ENCODE measurements at regions not wholly inside any gene's neighbourhood (a gene's known extent, or its start where the extent isn't known, plus 50 kb on each side); places are given as distances from the start of the nearest gene placed in this dataset.

DNA sequence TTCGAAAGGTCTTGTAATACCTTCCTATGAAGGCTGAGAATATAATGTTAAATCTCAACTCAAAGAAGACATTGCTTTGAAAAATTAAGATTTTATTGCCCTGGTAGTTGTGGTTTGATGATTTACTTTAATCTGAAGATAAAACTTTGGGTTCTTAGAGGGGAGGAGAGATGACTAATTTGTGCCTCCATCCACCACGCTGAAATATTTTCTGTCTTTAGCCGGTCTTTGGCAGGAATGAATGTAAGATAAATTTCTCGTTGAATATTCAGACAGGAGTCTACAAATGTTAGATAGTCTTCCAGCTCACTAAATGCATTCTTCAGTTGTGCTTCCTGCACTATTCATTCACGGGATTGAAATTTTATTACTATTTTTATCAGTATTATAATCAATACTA is 844.3 kb upstream of the NR2F2 start:
- no peak for DNase-seq (ENCODE audit: low read depth in 2 of 2)

DNA sequence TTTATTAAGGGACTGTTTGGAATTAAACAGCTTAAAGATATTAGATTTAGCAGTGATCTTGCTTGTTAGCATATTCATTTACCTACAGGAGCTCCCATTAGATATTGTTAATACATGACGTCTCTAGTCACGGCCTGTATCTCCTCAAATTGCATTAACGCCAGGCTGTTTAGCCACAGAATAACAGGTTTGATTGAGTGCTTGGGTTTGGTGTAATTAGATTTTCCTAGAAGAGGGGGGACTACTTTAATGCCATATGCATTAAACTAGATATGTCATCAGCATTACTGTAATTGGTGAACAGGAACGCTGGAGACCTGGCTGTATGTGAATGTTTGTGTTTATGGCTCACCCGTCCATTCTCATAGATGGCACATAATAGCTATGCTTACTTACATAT is 841.4 kb upstream of the NR2F2 start:
- no peak for DNase-seq (ENCODE audit: low read depth in 2 of 2)

DNA sequence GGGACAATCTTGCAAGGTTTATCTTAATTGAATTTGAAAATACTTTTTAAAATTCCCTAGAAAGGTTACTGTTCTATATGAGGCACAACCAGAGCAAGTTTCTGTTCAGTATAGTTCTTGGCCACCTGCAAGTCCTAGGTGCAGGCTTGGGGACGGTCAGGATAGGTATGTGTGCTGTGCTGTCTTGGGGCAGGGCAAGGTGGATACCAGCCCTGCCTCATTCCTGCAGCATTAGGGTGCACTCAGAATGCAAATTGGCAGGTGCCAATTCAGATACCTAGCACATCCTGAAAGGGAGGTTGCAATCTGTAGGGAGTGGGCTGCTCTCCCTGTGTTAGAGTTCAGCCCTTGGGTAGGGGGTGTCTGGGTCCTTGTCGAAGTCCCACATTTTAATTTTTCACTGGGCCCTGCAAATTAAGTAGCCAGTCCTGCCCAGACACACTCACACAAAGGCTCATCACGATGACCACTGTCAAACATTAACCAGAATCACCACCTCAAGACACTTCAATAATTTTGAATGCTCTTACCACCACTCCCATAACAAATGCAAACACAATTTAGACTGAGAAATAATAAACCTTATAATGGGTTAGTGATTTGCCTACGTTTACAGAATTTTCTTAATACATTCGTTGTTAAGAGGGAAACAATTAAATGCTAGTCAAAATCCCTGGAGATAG is 838.0 kb upstream of the NR2F2 start:
- DNase-seq (ENCODE audit: low read depth in 2 of 2) = no peak

DNA sequence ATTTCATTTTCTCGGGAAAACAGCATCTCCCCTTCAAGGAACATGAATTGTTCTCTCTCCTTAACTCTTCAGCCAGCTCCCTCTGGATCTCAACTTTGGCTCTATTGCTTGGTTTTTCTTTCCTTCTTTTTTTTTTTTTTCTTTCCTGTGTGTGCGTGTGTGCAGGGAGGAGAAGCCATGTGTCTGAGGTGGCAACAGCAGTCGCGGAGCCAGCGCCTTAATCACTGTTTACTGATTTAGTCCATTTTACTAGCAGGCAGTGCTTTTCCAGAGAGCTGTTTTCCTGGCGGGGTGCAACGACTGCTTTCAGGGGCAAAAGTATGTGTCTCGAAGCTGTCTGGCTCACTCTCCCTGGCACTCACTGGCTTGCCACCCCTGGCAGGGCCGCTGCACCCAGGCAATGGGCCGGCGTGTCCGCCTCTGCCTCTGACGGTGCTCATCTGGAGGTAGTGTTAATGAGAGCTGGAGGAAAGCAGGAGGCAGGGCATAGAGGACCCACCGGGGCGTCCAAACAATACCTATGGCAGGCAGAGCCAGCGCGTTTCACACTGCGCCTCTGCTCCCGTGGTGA is 835.4 kb upstream of the NR2F2 start:
- no peak for DNase-seq (ENCODE audit: low read depth in 2 of 2)

DNA sequence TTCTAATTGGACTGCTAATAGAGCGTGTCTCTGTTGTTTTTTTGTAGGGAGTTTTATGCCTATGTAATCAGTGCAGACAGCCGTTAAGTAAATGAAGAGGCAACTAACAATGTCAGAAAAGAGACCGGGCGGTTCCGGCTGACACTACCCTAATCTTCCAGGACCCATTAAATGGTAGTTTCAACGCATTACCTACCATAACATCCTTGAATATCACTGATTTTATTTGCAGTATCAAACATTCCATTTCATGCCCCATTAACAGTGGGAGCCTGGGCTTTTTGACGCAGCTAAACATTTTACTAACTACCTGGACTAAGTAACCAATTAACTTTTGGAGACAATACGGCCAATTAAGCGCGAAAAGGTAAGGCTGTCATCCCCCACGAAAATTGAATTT is 832.9 kb upstream of the NR2F2 start:
- no peak for DNase-seq (ENCODE audit: low read depth in 2 of 2)

DNA sequence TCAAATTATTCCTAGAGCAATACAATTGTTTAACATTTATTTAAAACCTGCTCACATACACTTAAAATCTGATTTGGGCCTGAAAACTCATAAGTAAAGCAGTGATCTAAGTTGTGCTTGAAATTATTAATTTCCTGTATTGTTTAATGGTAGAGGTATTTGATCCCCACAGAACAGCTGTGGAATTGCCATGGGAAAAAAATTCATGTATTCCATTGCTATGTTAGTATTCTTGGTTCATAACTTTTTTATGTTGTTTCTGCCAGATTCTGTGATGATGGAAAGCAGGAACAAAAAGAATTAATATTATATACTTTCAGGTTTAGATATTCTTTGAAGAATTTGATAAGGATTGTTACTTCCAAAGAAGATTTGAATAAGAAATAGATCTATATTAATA is 831.5 kb upstream of the NR2F2 start:
- DNase-seq (ENCODE audit: low read depth in 2 of 2) = no peak

DNA sequence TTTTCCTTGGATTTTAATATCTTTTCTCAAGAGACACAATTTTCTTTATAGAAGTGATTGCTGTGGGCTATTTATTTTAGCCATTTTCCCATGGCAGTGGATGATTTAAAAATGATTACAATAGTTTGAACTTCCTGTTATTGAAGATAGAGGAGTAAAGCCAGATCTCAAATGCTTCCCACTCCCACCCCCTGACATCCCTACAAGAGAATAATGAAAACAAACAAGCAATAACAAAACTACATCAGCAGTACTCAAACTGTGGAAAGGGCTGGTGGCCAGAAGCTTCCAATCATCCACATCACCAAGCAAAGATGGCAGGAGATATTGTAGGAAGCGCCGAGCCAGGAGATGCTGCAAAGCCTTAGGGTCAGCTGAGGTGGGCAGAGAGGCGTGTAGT is 831.1 kb upstream of the NR2F2 start:
- no peak for DNase-seq (ENCODE audit: low read depth in 2 of 2)

DNA sequence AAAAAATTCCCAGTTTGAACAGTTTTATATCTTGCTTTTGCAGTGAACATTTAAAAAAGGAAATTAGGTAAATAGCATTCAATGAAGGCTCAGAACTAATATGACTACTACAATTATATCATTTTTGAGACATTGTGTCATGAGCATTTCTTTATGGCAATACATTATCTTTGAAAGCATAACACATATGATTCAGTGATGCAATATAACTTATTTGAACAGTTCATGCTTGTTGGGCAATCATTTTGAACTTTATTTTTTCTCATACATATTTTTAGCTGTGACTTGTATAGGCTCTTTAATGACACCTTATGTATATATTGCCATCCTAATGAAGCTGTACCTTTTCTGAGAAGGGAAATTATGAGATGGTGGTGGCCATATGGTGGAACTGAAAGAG is 828.6 kb upstream of the NR2F2 start:
- DNase-seq (ENCODE audit: low read depth in 2 of 2) = no peak

DNA sequence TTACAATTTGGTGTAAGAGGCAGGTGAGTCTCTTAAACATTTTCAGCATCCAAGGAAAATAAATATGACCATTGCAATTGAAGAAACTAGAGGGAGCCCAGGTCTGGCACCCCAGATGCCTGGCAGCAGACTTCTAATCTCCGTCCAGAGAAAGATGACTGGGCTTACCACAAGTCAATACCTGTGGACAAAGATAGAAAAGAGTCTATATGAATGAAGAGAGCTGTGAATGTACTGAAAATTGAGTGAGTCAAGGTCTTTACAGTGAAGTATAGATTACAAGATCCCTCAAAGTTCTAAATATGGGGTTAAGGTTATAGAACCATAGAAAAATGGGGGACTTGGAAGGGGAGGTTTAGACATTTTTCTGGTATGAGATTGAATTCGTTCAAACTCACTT is 827.4 kb upstream of the NR2F2 start:
- DNase-seq (ENCODE audit: low read depth in 2 of 2) = no peak

DNA sequence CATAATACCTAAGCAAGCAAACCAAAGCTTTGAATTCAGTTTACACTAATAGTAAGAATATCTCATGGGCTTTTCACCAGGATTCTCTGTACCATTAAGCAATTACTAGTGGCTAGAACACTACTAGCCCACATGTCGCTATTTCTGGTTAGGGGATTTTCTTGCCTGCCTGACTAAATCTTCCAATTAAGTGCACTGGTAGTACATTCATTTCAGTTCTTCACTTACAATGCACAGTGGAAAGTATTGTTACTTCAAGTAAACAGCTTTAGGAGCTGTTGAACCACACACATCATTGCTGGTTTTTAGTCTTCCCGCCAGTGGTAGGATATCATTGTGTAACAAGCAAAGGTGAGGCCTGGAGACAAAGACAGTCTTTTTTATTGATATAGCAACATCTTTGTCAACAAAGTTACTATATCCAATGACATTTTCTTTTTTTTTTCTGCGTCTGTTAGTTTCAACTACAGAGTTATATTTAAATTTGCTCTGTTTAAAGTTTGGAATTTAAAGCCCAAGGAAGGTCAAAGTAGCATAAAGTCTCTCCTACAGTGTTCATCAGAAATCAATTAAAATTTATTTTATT is 826.8 kb upstream of the NR2F2 start:
- no peak for DNase-seq (ENCODE audit: low read depth in 2 of 2)

DNA sequence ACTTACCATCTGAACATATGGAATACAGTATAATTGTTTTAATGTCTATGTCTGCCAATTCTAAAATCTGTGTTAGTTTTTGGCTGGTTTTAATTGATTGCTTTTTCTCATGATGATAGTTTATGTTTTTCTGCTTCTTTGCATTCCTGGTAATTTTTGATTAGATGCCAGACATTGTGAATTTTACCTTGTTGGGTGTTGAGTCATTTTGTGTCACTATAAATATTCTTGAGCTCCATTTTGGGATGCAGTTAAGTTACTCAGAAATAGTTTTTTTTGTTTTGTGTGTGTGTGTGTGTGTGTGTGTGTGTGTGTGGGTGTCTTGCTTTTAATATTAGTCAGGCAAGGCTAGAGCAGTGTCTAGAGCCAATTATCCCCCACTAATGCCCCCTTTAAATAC is 818.8 kb upstream of the NR2F2 start:
- DNase-seq (ENCODE audit: low read depth in 2 of 2) = no peak

DNA sequence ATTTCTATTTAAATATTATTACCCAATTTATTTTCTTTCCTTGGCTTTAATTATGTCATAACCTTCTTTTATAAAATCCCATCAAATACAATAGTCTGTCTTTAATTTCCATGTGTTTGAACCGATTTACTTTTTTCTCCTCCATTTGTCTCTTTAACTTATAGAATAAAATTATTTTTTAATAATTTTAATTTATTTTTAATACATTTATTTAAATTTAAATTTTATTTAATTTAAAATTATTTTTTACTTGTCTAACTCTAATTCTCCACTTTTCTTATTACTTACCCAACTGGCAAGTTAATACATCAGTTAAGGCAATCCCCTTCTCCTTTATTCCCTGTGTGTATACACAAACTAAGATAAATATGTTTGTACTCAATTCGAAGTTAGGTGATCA is 817.6 kb upstream of the NR2F2 start:
- DNase-seq (ENCODE audit: low read depth in 2 of 2) = no peak

DNA sequence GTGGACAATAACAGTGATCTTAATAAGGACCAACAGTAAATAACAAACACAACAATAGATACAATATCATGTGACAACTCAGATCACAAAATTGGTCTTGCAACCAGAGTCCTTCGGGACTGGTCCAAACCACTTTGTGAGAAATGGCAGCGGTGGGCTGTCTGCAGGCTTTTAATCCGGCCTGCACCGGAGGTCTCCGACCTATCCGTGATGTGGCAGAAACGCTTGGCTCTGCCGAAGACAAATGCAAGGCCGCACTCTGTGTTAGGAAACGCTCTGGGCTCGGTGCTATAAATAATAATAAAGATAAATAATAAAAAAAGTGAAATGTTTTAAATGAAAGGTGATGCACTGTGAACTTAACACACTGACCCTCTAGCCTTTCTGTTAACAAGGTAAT is 810.6 kb upstream of the NR2F2 start:
- DNase-seq (ENCODE audit: low read depth in 2 of 2) = no peak

DNA sequence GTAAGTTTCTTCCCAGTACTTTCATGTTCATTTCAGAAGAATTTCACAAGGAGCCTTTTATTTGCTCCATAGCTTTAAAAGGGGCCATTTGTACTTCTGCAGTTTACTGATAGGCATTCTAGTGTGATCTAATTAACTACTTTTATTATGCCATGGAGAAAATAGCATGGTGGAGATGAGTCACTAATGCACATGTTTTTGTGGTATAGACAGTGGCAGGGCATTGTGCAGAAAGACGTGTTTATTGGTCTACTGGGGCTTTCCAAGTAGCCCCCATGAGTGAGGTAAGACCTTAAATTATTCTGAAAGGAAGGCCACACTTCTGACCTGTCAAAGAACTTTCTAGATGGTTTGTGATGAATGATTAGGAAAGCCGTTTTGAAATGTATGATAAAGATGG is 810.0 kb upstream of the NR2F2 start:
- no peak for DNase-seq (ENCODE audit: low read depth in 2 of 2)

DNA sequence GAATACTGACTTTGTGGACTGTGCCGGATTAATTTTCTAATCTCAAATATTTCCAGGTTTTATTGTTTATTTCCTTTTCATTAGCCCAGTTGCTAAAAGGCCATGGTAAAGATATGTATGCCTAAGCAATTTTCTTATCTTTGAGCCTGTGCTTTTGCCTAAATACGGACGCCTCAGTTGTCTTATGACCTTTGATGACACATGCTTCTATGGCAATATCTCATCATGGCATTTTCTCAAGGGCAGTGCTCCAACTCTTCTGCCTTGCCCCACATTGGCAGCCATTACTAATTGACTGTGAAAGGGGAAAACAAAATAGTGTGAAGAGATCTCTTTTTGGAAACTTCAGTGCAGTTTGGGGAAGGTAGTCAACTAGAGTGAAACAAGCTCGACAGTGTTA is 809.6 kb upstream of the NR2F2 start:
- DNase-seq (ENCODE audit: low read depth in 2 of 2) = no peak

DNA sequence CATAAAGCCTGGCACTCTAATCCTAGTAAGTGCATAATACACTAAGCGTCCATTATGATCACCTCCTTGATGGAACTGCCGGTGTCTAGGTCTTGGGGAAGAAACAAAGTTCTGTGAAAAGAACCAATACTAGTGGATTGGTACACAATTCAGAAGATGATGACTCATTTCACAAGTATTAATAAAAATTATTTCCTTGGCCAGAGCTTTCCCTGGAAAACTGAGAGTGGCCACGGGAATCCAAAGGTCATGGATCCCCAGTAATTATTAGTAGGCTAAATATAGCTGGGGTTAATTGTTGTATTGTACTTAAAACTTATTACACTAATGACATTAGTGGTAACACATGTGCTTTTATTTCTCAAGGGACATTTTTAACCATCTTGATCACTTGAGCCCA is 808.0 kb upstream of the NR2F2 start:
- no peak for DNase-seq (ENCODE audit: low read depth in 2 of 2)

DNA sequence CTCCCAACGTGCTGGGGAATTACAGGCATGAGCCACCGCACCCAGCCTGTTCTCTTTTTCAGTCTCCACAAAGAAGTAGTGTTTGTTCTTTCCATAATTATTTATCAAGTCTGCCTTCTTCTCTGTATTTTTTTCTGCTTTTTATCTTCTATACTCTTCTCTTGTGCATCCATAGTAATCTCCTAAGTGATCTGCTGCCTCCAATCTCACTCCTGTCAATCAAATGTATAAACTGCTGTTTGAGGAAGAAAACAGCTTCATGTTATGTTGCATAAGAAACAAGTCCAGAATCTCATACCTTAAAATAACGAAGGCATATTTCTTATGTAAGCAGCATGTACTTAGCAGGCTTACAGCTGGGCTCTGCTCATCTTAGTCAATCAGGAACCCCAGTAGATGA is 801.6 kb upstream of the NR2F2 start:
- no peak for DNase-seq (ENCODE audit: low read depth in 2 of 2)

DNA sequence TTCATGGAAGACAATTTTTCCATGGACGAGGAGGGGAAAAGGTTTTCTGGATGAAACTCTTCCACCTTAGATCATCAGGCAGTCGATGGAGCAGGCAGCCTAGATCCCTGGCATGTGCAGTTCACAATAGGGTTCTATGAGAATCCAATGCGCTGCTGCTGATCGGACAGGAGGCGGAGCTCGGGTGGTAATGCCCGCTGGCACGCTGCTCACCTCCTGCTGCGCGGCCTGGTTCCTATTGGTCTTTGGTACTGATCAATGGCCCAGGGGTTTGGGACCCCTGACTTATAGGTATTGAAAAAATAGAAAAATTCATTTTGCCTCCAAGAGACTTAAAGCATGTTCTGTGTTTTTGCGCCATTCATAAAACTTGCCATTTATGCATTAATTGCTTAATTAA is 793.9 kb upstream of the NR2F2 start:
- DNase-seq (ENCODE audit: low read depth in 2 of 2) = no peak

DNA sequence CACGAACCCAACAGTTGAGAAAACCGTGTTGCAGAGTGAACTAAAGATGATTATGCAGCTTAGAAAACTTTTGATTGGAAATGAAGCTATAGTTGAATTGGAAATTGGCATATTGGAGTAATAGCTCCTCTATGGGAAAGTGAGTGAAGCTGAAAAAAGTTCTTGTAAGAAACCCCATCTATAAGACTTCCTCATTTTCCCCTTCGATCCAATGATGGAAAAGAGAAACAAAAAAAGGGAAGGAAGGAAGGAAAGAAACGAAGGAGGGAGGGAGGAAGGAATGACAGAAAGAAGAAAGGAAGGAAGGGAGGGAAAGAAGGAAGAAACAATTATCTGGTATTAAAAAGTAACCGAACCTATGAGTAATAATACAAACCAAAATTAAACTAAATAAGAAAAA is 791.8 kb upstream of the NR2F2 start:
- no peak for DNase-seq (ENCODE audit: low read depth in 2 of 2)

DNA sequence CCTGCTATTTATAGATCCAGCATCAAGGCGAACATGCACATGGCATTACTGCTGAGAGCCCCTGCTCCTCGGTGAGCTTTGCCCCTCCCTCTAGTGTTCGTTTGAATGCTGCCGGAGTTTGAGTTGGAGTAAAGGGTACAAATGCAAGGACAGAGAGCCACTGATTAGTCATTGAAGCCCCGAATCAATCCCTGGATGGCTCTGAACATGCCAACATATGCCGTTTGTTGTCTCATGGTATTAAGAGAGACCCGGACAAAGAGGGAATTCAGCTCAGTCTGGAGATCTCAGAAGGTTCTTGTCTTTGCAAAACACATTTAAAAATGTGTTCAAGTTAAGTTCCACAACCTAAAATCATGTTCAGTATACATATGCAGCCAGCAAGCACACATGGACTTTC is 789.2 kb upstream of the NR2F2 start:
- no peak for DNase-seq (ENCODE audit: low read depth in 2 of 2)

DNA sequence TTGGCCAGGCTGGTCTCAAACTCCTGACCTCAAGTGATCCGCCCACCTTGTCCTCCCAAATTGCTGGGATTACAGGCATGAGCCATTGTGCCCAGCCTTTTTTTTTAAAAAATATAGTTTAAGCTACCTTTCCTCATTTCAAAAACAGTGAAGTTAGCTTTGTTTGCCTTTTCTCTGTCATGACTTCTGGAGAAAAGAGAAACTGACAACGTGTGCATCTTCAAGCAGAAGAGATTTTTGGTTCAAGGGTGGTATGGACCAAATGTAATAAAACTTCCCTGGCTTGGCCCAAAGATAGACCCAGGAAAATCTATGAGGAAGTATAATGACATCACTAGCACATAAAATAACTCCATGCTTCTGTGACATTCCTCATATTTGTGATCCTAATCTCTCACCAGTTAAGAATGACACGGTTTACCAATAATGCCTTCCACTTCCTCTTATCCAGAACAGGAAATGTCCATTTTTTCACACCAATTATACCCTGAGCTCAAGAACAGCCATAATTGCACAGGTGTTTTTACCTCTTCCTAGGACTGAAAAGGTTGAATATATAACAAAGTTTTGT is 781.2 kb upstream of the NR2F2 start:
- DNase-seq (ENCODE audit: low read depth in 2 of 2) = no peak

DNA sequence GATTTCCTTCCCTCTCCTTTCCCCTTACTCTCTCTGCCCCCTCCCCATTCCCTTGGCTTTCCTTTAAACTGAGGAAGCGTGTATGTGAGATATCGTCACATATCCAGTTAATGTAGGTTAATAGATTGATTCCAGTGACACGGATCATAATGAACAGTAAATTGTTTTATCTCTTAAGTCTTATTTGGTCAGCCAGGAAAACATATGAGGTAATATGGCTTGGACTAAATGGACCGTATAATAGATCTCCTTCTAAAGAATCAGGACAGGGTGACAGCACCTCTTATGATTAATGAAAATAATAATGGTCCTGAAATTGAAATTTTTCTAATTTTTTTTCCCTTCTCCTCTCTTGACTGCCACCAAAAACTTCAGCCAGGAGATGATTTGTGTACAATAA is 779.8 kb upstream of the NR2F2 start:
- DNase-seq (ENCODE audit: low read depth in 2 of 2) = no peak

DNA sequence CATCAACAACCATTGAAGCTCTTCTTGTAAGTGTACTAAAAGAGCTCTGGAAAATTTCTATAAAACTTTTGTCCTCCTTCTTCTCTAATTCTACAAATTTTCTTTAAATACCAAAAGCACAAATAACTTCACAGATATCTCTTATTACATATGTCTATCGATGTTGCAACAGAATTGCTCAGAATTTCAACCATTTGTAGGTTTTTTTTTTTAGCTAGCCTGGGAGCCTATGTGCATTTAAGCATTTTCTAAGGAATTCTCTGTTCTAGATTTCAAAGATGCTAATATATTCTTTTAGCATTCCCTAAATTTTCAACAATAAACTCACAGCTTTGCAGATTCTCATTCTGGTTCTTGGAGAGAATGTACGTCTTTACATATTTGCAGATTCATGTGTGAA is 774.3 kb upstream of the NR2F2 start:
- DNase-seq (ENCODE audit: low read depth in 2 of 2) = no peak

DNA sequence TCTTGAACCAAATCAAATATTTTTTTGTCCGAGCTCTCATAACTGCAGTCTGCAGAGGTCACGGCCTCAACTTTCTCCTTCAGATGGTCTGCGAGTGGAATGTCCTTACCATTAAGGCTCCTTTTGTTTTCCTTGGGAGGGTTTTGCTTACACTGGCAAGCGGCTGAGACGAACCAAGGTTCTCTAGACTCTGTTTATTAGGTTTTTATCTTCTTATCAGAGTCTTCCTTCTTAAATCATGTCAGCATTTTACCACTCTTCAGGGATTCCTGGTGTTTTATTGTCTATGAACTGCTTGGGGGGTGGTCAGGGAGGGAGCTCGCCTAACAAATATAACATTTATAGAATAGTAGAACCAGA is 773.7 kb upstream of the NR2F2 start:
- DNase-seq (ENCODE audit: low read depth in 2 of 2) = no peak

All from activated CD4-positive, alpha-beta T cell treated with anti-CD3 and anti-CD28 coated beads for 24 hours (primary cell).